ENCODE measurements at regions not wholly inside any gene's neighbourhood (a gene's known extent, or its start where the extent isn't known, plus 50 kb on each side); places are given as distances from the start of the nearest gene placed in this dataset.
A peak's percentile ranks its signal among the peaks of the same experiment; 100 is the strongest.
"Not testable (repeated sequence)": the region's sequence is repeated elsewhere in the genome, so short reads cannot be mapped to it uniquely, and the experiment has no call there.

GRCh38 chr21:16426936-16427335 is 697.2 kb downstream of the USP25 start:
- no peak for DNase-seq

GRCh38 chr21:16427587-16428087 is 697.9 kb downstream of the USP25 start:
- DNase-seq = no peak

DNA sequence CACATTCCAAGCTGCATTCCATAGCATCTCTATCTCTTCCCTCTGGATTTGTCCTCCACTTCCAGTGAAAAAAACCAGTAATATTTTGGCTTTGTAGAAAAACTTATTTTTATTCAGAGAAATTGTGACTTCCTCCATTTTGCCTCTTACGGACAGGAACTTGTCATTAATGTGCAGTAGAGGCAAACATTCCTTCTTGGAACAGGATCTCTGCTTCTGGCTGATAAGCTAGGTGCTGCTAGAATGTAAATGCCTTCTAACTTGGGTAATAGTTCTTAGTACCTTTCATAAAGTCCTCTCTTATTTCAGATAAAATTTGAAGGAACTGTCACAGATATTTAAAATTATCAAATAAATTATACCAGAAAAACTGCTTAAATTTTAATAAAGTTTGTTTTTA is 707.8 kb downstream of the USP25 start:
- DNase-seq = no peak

- no peak for DNase-seq
Measured at GRCh38 chr21:16438761-16439160, 709.0 kb downstream of the USP25 start.

DNA sequence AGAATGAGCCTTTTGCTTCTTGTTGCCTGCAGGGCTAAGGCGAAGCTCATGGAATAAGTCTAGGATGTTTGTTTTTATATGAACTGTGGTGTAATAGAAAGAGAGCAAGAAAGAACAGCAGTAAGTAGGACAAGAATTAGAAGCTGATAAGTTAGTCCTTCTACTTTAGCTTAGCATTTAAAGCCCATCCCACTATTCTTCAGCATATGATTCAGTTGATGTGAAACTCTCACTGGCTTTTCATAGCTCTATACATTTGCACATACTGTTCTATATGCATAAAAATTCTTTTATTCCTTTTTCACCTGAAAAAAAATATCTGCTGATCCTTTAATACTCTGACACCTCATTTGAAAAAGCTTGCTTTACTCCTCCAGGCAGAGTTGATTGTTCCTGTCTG is 712.0 kb downstream of the USP25 start:
- DNase-seq = no peak

DNA sequence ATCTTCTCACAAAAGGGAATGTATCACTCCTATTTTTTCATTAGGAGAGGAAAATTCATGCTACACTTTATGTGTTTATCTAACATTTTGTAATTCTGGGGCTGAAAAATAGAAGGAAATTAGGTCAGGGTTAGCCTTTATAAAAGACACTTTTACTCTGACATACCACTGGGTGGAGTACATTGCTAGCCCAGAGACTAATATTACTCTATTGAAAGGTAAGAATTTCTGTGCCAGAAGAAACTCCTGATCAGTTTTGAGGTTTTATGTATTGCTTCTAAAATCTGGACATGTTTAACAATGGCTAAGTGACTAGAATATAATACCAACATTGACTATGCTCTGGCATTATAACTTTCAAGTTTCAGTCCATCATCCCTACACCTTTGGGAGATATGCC is 724.6 kb downstream of the USP25 start:
- DNase-seq = peak; percentile 81

DNA sequence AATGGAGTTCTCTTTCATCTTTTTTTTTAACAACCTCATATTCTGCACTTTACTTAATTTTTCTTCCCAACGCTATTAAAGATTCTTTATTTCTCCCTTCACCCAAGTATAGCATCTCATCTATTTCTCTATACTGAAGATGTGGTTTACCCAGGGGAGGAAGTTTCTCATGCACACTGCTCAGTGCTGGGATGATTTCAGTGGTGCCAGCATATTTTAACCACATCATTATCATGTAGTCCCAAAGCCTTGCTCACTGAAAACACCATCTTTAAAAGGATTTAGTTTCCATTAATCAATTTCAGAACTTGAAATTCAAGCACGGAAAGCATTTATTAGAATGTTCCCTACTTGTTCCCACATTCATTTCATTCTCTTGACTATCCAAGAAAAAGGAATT is 725.7 kb downstream of the USP25 start:
- no peak for DNase-seq

DNA sequence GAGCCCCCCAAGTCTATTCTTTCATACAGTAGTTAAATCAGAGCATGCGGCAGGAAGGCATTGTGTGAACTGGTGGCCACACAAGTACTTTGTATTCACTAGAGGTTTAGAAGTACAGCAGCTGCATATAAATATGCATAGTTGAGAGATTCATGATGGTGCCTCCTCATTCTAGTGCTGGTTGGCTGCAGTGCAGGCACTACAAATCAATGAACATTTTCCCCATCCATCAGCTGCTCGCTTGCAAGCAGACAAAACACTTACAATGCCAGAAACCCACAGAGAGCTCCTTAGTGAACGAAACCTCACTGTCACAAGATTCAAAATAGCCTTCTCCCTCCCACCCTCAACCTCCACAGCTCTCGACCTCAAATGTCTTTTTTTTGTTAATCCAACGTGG is 726.2 kb downstream of the USP25 start:
- DNase-seq = peak; percentile 91

- no peak for DNase-seq
Measured at GRCh38 chr21:16457498-16457897, 727.7 kb downstream of the USP25 start.

- DNase-seq = no peak
Measured at GRCh38 chr21:16460936-16461335, 731.2 kb downstream of the USP25 start.

DNA sequence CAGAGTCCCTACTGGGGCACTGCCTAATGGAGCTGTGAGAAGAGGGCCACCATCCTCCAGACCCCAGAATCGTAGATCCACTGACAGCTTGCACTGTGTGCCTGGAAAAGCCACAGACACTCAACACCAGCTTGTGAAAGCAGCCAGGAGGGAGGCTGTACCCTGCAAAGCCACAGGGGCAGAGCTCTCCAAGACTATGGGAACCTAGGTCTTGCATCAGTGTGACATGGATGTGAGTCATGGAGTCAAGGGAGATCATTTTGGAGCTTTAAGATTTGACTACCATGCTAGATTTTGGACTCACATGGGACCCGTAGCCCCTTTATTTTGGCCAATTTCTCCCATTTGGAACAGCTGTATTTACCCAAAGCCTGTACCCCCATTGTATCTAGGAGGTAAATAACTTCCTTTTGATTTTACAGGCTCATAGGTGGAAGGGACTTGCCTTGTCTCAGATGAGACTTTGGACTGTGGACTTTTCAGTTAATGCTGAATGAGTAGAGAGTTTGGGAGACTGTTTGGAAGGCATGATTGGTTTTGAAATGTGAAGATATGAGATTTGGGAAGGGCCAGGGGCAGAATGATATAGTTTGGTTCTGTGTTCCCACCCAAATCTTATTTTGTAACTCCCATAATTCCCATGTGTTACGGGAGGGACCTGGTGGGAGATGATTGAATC is 734.6 kb downstream of the USP25 start:
- DNase-seq = not testable (repeated sequence)

GRCh38 chr21:16468184-16468583 is 738.4 kb downstream of the USP25 start:
- DNase-seq = no peak

DNA sequence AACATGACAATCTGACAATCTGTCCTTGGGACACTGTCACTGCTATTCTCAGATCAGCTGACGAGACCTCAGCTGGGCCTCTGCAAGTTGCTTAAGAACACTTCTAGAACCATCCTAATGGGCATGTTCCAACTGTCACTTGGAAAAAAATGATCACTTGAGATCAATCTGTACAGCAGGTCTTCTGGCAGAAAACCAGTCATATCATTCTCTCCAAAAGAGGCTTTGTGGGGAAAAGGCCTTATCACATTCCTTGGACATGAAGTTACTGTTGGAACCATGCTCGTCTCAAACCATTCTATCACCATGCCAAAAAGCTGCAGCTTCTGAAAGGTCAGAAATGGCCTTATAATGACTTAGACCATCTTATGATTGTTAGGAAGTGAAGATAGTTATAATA is 744.2 kb downstream of the USP25 start:
- DNase-seq = no peak

DNA sequence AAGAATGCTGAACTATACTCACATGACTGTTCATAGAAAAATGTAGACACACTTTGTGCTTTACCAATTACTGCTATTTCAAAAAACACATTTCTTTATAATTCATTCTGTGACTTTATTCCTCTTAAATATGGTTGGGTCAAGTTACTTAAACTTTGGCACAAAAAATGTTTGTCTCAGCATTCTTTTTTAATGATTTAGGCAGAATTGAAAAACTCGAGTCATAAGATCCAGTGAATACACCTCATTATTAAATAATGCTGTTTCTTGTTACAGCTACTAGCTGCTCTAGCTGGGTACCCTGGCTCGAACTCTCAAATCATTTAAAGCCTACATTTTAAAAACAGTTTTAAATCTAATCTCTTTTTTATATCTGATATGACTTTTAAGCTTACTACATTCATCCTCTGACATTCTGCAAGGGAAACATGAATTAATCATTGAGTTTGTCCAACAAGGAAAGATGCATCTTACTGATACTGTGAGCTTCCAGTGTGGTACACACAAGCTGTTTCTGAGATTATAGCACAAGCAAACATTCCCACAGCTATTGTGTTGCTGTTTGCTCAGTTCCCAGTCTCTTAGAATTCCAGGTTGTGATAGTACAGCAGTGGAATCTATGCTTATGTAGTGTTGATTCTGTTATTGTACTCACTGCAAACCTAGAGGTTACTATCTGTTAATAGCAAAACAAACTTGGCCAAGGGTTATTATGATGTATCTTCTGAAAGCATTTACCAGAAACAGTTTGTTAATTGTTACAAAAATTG is 746.5 kb downstream of the USP25 start:
- DNase-seq = no peak

GRCh38 chr21:16488042-16488441 is 758.3 kb downstream of the USP25 start:
- DNase-seq = no peak

DNA sequence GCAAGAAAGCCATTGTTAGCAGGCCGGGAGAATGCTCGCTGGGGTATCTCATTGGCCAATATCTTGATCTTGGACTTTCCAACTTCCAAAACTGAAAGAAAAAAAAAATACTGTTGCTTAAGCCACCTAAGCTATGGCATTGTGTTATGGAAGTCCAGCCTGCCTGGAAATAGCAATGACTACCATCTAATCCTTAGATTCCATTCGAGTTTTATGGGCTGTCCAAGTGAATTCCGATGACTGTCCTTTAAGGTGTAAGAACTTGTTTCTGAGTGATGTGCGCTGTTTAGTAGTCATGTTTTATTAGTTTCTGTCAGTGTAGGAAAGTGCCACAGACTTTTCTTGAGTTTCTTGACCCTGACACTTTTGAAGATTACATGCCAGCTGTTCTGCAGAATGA is 762.6 kb downstream of the USP25 start:
- DNase-seq = no peak

- no peak for DNase-seq
Measured at GRCh38 chr21:16492892-16493291, 763.1 kb downstream of the USP25 start.

DNA sequence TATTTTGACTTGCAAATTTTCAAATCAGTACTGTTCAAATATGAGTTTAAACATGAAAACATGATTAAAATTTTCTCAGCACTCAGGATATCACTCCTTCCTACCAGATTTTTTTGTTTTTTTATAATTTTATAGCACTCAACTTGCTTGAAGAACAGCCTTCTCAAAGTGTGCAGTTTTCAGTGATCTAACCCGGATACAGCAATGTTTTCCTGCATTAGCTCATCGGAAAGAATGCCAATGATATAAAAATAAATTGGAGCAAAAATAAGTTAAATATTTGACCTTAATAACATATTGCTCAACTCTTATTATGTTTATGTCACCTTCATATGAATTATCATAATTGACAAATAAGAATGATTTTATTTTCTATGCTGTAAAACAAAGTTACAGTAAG is 766.8 kb downstream of the USP25 start:
- no peak for DNase-seq

- no peak for DNase-seq
Measured at GRCh38 chr21:16500271-16500670, 770.5 kb downstream of the USP25 start.

DNA sequence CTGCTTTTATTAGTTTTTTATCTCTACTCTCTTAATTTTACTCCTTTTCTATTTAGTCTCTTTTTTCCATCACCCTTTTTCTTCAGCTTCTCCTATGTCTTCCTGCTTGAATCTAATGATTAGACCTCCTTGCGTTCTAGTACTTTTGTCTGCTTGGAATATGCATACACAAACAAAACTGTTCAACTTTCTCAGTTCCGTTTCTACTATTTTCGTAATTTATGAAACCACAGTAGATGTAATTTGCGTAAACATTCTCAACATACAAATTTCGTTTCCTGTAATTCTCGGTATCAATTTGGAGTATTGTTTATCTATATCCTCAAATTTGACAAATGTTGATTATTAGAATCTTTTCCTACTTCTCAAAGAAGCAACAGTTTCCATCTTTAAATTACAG is 772.5 kb downstream of the USP25 start:
- peak; percentile 61 for DNase-seq

DNA sequence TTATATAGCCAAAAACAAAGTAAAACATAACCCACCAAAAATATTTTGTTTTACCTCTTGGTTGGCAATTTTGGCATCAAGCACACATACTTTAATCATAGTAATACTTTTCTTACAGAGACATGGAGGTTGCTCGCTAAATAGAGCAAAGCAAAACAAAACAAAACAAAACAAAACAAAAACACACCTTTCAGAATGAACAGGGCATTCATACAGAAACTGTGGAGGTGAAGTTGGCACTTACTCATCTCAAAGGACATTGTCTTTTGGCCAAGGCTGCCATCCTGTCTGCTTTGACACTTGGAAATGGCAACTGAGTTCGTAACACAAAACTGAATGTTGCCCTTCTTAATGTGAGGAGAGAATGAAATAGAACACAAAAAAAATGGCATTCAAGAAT is 773.1 kb downstream of the USP25 start:
- no peak for DNase-seq

GRCh38 chr21:16504281-16504680 is 774.5 kb downstream of the USP25 start:
- DNase-seq = no peak

DNA sequence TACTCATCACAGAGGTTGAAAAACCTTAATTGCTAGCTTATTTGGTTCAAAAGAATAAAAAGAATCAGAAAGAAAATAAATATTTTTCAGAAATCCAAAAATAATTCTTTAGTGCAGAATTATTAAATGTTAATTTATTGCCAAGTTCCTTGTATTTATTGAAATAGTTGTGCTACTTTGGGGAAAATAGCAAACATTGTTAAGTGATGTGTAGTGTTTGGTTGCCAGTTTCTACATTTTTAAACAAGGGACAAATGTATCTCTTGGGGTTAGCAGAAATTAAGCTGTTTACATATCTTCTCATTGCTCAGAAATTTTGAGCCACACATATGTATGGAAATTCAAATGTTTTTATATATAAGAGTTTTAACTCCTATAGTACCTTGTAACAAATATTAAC is 775.0 kb downstream of the USP25 start:
- DNase-seq = no peak

DNA sequence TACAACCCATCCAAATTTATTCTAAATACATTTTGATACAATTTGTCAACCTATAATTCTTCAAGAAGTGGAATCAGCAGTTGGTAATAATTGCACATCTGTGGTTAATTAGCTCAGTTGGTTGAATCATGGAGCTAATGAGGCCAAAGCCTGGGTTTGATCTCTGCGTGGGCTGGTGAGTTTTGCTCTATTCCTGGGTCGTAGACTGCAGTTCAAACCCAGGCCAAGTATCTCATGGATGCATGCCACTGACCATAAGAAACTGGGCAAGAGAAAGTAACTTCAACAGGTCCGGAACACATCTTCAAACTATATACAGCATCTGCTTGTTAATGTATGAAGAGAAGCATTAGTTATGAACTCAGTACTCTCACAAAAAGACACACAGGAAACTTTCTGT is 779.7 kb downstream of the USP25 start:
- DNase-seq = no peak

- DNase-seq = peak; percentile 83
Measured at GRCh38 chr21:16514316-16514715, 784.5 kb downstream of the USP25 start.

Data from NCI-H526 treated with DMSO at 0.1 percent for 48 hours (cell line).